SK-N-SH treated with all-trans-retinoic acid at 6 μM for 48 hours (cell line): ENCODE measurements at regions not wholly inside any gene's neighbourhood (a gene's known extent, or its start where the extent isn't known, plus 50 kb on each side); places are given as distances from the start of the nearest gene placed in this dataset.

Source experiments
- ESRRG ChIP-seq: fragments of 250-450 bp; sonication (Bioruptor Pico); IDR thresholded peaks from 2 replicates; pipeline ENCODE4 v1.6.1; 2021; ENCODE audit warnings: mild to moderate bottlenecking
- ZNF8 ChIP-seq: fragments of 450-650 bp; formaldehyde crosslinking; IDR thresholded peaks from 2 replicates; pipeline ENCODE4 v1.5.0; 2020; ENCODE audit warnings: mild to moderate bottlenecking, moderate library complexity
- TF ChIP-seq, protein P1 (sequence below): fragments of 250-450 bp; sonication (Bioruptor Pico); IDR thresholded peaks from 2 replicates; pipeline ENCODE4 v1.8.0; 2020; ENCODE audit warnings: mild to moderate bottlenecking, moderate library complexity, borderline replicate concordance

DNA sequence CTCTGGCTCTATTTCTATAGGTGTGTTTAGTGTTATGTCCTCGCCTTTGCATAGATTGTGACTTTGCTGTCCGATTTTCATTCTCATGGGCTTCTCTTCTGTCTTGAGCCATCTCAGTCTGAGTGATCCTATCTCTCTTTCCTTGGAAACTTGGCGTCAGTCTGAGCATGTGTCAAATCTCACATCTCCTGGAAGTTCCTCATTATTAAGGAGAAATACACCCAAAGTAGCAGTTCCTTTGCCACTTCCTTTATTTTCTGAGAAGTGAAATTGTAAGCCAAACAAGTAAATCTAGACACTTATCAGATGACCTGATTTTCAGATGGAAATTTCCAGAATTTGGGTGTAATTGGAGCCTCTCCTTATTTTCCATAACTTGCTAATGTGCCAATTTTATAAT, 126.9 kb upstream of the ANKH start:
- TF ChIP-seq ZNF8 (CRISPR knock-in tag): no peak
- TF ChIP-seq, protein P1, sequence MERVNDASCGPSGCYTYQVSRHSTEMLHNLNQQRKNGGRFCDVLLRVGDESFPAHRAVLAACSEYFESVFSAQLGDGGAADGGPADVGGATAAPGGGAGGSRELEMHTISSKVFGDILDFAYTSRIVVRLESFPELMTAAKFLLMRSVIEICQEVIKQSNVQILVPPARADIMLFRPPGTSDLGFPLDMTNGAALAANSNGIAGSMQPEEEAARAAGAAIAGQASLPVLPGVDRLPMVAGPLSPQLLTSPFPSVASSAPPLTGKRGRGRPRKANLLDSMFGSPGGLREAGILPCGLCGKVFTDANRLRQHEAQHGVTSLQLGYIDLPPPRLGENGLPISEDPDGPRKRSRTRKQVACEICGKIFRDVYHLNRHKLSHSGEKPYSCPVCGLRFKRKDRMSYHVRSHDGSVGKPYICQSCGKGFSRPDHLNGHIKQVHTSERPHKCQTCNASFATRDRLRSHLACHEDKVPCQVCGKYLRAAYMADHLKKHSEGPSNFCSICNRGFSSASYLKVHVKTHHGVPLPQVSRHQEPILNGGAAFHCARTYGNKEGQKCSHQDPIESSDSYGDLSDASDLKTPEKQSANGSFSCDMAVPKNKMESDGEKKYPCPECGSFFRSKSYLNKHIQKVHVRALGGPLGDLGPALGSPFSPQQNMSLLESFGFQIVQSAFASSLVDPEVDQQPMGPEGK: no peak
- TF ChIP-seq ESRRG (CRISPR knock-in tag): no peak
